Activated T-cell treated with anti-CD3 and anti-CD28 coated beads for 24 hours (primary cell): ENCODE measurements at regions not wholly inside any gene's neighbourhood (a gene's known extent, or its start where the extent isn't known, plus 50 kb on each side); places are given as distances from the start of the nearest gene placed in this dataset.
"Not testable (repeated sequence)": the region's sequence is repeated elsewhere in the genome, so short reads cannot be mapped to it uniquely, and the experiment has no call there.

ENCODE experiments used
- DNase-seq: peaks from one replicate; pipeline ENCODE4 v3.0.0-alpha.2; 2020; ENCODE audit warnings: low read depth

- DNase-seq, result no peak
Observed at GRCh38 chr6:144683216-144684070, 398.3 kb downstream of the UTRN start.

- no peak for DNase-seq
Observed at GRCh38 chr6:144688713-144689112, 403.6 kb downstream of the UTRN start.

- DNase-seq, result no peak
Observed at GRCh38 chr6:144689503-144690040, 404.4 kb downstream of the UTRN start.

GRCh38 chr6:144690133-144690532 lies 405.0 kb downstream of the UTRN start:
- no peak for DNase-seq

- no peak for DNase-seq
Observed at GRCh38 chr6:144690666-144691065, 405.5 kb downstream of the UTRN start.

- not testable (repeated sequence) for DNase-seq
Observed at GRCh38 chr6:144692050-144692449, 406.9 kb downstream of the UTRN start.

- no peak for DNase-seq
Observed at GRCh38 chr6:144695858-144696533, 410.9 kb downstream of the UTRN start.

GRCh38 chr6:144696610-144697368 lies 411.7 kb downstream of the UTRN start:
- DNase-seq, result no peak

- no peak for DNase-seq
Observed at GRCh38 chr6:144697369-144697760, 412.2 kb downstream of the UTRN start.

GRCh38 chr6:144697801-144698200 lies 412.7 kb downstream of the UTRN start:
- no peak for DNase-seq

GRCh38 chr6:144702781-144703180 lies 417.6 kb downstream of the UTRN start:
- no peak for DNase-seq

GRCh38 chr6:144710207-144710606 lies 425.1 kb downstream of the UTRN start:
- no peak for DNase-seq

- no peak for DNase-seq
Observed at GRCh38 chr6:144711661-144712060, 426.5 kb downstream of the UTRN start.

- DNase-seq, result no peak
Observed at GRCh38 chr6:144712541-144712940, 427.4 kb downstream of the UTRN start.

- no peak for DNase-seq
Observed at GRCh38 chr6:144714021-144714712, 429.0 kb downstream of the UTRN start.

- DNase-seq, result no peak
Observed at GRCh38 chr6:144715344-144715743, 430.2 kb downstream of the UTRN start.

- no peak for DNase-seq
Observed at GRCh38 chr6:144718431-144718830, 433.3 kb downstream of the UTRN start.

GRCh38 chr6:144721232-144721631 lies 436.1 kb downstream of the UTRN start:
- no peak for DNase-seq

GRCh38 chr6:144722154-144722737 lies 437.1 kb downstream of the UTRN start:
- DNase-seq, result no peak

GRCh38 chr6:144722925-144723324 lies 437.8 kb downstream of the UTRN start:
- DNase-seq, result no peak

GRCh38 chr6:144723431-144723830 lies 438.3 kb downstream of the UTRN start:
- DNase-seq, result no peak
